ENCODE measurements at regions not wholly inside any gene's neighbourhood (a gene's known extent, or its start where the extent isn't known, plus 50 kb on each side); places are given as distances from the start of the nearest gene placed in this dataset.

GRCh38 chrX:128287693-128288092 lies 235.5 kb upstream of the ACTRT1 start:
- TF ChIP-seq TCF12 (IDR thresholded peaks at IDR 0.05; ENCODE audit: low read depth) = no peak
- TF ChIP-seq ZBTB7A (IDR thresholded peaks at IDR 0.05; ENCODE audit: low read depth) = no peak
- no peak for TF ChIP-seq YY1 (IDR thresholded peaks at IDR 0.05; ENCODE audit: low read depth)
- no peak for TF ChIP-seq USF1 (IDR thresholded peaks at IDR 0.05)
- TF ChIP-seq TAF1 (IDR thresholded peaks at IDR 0.05; ENCODE audit: low read depth) = no peak
- TF ChIP-seq REST (IDR thresholded peaks at IDR 0.05; ENCODE audit: low read depth) = no peak
- TF ChIP-seq RAD21 (IDR thresholded peaks at IDR 0.05; ENCODE audit: low read depth) = no peak

- no peak for TF ChIP-seq REST (IDR thresholded peaks at IDR 0.05; ENCODE audit: low read depth)
Measured at GRCh38 chrX:128250621-128251020, 198.4 kb upstream of the ACTRT1 start.

DNA sequence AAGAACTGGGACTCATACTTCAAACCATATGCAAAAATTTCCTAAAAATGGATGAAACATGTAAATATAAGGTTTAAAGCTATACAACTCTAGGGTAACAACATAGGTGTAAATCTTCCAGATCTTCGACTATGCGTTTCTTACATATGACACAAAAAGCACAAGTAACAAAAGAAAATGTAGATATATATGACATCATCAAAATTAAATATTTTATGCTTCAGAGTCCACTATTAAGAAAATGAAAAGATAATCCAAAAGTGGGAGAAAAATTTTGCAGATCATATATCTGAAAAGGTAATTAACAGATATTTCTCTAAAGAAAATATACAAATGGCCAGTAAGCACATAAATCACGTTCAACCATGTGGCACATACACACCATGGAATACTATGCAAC lies 164.2 kb upstream of the ACTRT1 start:
- TF ChIP-seq CREB1 (IDR thresholded peaks at IDR 0.05; ENCODE audit: low read depth) (no peak), CEBPB (IDR thresholded peaks at IDR 0.05) (no peak), USF1 (IDR thresholded peaks at IDR 0.05) (no peak), NFIC (IDR thresholded peaks at IDR 0.05) (no peak), TAF1 (IDR thresholded peaks at IDR 0.05; ENCODE audit: low read depth) (no peak), TCF12 (IDR thresholded peaks at IDR 0.05; ENCODE audit: low read depth) (no peak), FOXM1 (IDR thresholded peaks at IDR 0.05; ENCODE audit: borderline replicate concordance, low read depth) (no peak), EP300 (IDR thresholded peaks at IDR 0.05; ENCODE audit: borderline replicate concordance) (no peak), RAD21 (IDR thresholded peaks at IDR 0.05; ENCODE audit: low read depth) (no peak), EGR1 (IDR thresholded peaks at IDR 0.05) (no peak), REST (IDR thresholded peaks at IDR 0.05; ENCODE audit: low read depth) (no peak), ZBTB7A (IDR thresholded peaks at IDR 0.05; ENCODE audit: low read depth) (no peak), TEAD4 (IDR thresholded peaks at IDR 0.05) (no peak), YY1 (IDR thresholded peaks at IDR 0.05; ENCODE audit: low read depth) (no peak), MAX (IDR thresholded peaks at IDR 0.05) (no peak)

GRCh38 chrX:128165884-128166408 lies 113.7 kb upstream of the ACTRT1 start:
- no peak for TF ChIP-seq FOXM1 (IDR thresholded peaks at IDR 0.05; ENCODE audit: borderline replicate concordance, low read depth)
- no peak for TF ChIP-seq MAX (IDR thresholded peaks at IDR 0.05)
- TF ChIP-seq EGR1 (IDR thresholded peaks at IDR 0.05) = no peak
- TF ChIP-seq CEBPB (IDR thresholded peaks at IDR 0.05) = no peak
- no peak for TF ChIP-seq USF1 (IDR thresholded peaks at IDR 0.05)
- no peak for TF ChIP-seq ZBTB7A (IDR thresholded peaks at IDR 0.05; ENCODE audit: low read depth)
- TF ChIP-seq TAF1 (IDR thresholded peaks at IDR 0.05; ENCODE audit: low read depth) = no peak
- TF ChIP-seq TCF12 (IDR thresholded peaks at IDR 0.05; ENCODE audit: low read depth) = no peak
- no peak for TF ChIP-seq YY1 (IDR thresholded peaks at IDR 0.05; ENCODE audit: low read depth)
- no peak for TF ChIP-seq CREB1 (IDR thresholded peaks at IDR 0.05; ENCODE audit: low read depth)
- TF ChIP-seq NFIC (IDR thresholded peaks at IDR 0.05) = no peak
- TF ChIP-seq EP300 (IDR thresholded peaks at IDR 0.05; ENCODE audit: borderline replicate concordance) = no peak
- TF ChIP-seq RAD21 (IDR thresholded peaks at IDR 0.05; ENCODE audit: low read depth) = no peak
- no peak for TF ChIP-seq TEAD4 (IDR thresholded peaks at IDR 0.05)
- no peak for TF ChIP-seq REST (IDR thresholded peaks at IDR 0.05; ENCODE audit: low read depth)
